Duodenal mucosa (tissue), 2 donors: ENCODE measurements at regions not wholly inside any gene's neighbourhood (a gene's known extent, or its start where the extent isn't known, plus 50 kb on each side); places are given as distances from the start of the nearest gene placed in this dataset.
A peak's percentile ranks its signal among the peaks of the same experiment; 100 is the strongest.
"Not testable (repeated sequence)": the region's sequence is repeated elsewhere in the genome, so short reads cannot be mapped to it uniquely, and the experiment has no call there.

ENCODE experiments used
- H3K27ac ChIP-seq: one replicate; pipeline ENCODE4 v1.7.0; 2013; ENCODE audit warnings: low read depth, low read length
- H3K27me3 ChIP-seq, 2 donors: one replicate each; pipeline ENCODE4 v1.7.0; 2013; ENCODE audit warnings: low read length in 2 of 2, control low read depth in 1 of 2; ENCODE audit not compliant: insufficient read depth in 2 of 2, control insufficient read depth in 1 of 2
- H3K36me3 ChIP-seq, 2 donors: one replicate each; pipeline ENCODE4 v1.7.0; 2013; ENCODE audit warnings: low read length in 2 of 2, control low read depth in 1 of 2; ENCODE audit not compliant: insufficient read depth in 2 of 2, control insufficient read depth in 1 of 2
- H3K4me1 ChIP-seq, 2 donors: one replicate each; pipeline ENCODE4 v1.7.0; 2013; ENCODE audit warnings: low read length in 2 of 2, control low read depth in 1 of 2; ENCODE audit not compliant: insufficient read depth in 2 of 2, control insufficient read depth in 1 of 2
- H3K4me3 ChIP-seq, 2 donors: one replicate each; pipeline ENCODE4 v1.7.0; 2013; ENCODE audit warnings: low read length in 2 of 2, low read depth in 1 of 2
- H3K9ac ChIP-seq, 2 donors: one replicate each; pipeline ENCODE4 v1.7.0; 2013; ENCODE audit warnings: low read length in 2 of 2, low read depth in 1 of 2
- H3K9me3 ChIP-seq, 2 donors: one replicate each; pipeline ENCODE4 v1.7.0; 2013; ENCODE audit warnings: low read length in 2 of 2, control low read depth in 1 of 2; ENCODE audit not compliant: control insufficient read depth in 1 of 2

GRCh38 chr15:25092661-25093060 is 137.9 kb downstream of the SNRPN start:
- no peak overlapping the region for H3K27ac ChIP-seq
- H3K9ac ChIP-seq, result no peak overlapping the region
- peaks cover 42 to 72% of the 10 kb centered on the region in 2 donors for H3K36me3 ChIP-seq
- H3K9me3 ChIP-seq, result peaks cover 84 to 92% of the 10 kb centered on the region in 2 donors
- H3K4me1 ChIP-seq, result no peaks in the 10 kb centered on the region
- no peak overlapping the region for H3K4me3 ChIP-seq
- H3K27me3 ChIP-seq, result no peaks in the 10 kb centered on the region

DNA sequence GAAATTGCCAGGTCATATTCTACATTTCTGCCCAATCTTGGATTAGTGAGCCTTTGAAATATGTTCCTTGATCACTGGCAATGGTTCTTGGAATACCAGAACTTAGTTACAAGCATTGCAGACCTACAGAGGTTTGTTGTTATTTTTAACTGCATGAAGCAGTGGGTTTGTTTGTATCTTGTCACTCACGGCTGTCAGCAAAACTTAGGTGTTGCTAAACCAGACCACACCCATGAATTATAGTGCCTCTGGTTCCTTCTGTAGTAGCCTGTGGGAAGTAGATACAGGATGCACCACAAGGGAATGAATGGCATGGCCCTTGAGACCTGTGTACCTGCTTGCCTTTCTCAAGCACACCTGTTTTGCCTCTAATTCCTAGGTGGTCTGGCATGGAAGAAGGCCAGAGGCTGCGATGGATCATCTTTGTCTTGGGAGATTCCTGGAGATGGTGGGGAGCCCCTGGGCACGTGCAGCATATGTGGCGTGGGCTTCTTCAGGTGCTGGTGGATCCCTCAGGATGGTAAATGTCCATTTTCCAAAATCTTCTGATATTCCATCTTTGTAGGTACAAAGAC is 138.8 kb downstream of the SNRPN start:
- H3K9ac ChIP-seq, result no peak overlapping the region
- peaks cover 78 to 87% of the 10 kb centered on the region in 2 donors for H3K9me3 ChIP-seq
- peak overlapping the region in 1 of 2 donors; percentile 28 for H3K4me3 ChIP-seq
- H3K27ac ChIP-seq, result no peak overlapping the region
- H3K36me3 ChIP-seq, result peaks cover 36 to 70% of the 10 kb centered on the region in 2 donors
- H3K27me3 ChIP-seq, result no peaks in the 10 kb centered on the region
- no peaks in the 10 kb centered on the region for H3K4me1 ChIP-seq

- no peak overlapping the region for H3K9ac ChIP-seq
- no peaks in the 10 kb centered on the region for H3K4me1 ChIP-seq
- H3K4me3 ChIP-seq, result no peak overlapping the region
- peaks cover 37 to 74% of the 10 kb centered on the region in 2 donors for H3K36me3 ChIP-seq
- no peaks in the 10 kb centered on the region for H3K27me3 ChIP-seq
- no peak overlapping the region for H3K27ac ChIP-seq
- peaks cover 73 to 85% of the 10 kb centered on the region in 2 donors for H3K9me3 ChIP-seq
These were observed 139.3 kb downstream of the SNRPN start for GRCh38 chr15:25094066-25094465.

- Histone ChIP-seq H3K27me3 (no peaks in the 10 kb centered on the region), H3K9ac (no peak overlapping the region), H3K4me1 (no peaks in the 10 kb centered on the region), H3K36me3 (peaks cover 41 to 74% of the 10 kb centered on the region in 2 donors), H3K27ac (no peak overlapping the region), H3K9me3 (peaks cover 73 to 84% of the 10 kb centered on the region in 2 donors), H3K4me3 (no peak overlapping the region)
These were observed 139.7 kb downstream of the SNRPN start for GRCh38 chr15:25094519-25094918.

DNA sequence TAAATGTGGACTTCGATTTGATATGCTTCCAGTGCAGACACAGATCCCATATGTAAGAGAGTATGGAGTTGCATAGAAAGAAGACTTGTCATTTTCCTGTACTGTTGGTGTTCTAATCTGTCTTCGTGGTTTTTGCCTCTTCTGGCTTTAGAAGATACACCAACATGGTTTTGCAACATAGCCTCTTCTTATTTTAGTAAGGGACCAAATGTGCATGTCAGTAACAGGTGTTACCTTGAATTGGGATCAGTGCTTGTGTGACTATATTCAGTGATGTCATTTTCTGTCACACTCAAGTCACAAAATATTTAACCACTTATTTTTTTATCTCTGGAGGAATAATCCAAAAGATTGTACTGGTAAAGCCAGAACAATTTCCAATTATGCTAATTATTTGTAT is 140.4 kb downstream of the SNRPN start:
- H3K9me3 ChIP-seq, result peaks cover 68 to 77% of the 10 kb centered on the region in 2 donors
- H3K4me3 ChIP-seq, result no peak overlapping the region
- no peaks in the 10 kb centered on the region for H3K4me1 ChIP-seq
- no peak overlapping the region for H3K27ac ChIP-seq
- no peak overlapping the region for H3K9ac ChIP-seq
- H3K27me3 ChIP-seq, result no peaks in the 10 kb centered on the region
- peaks cover 37 to 69% of the 10 kb centered on the region in 2 donors for H3K36me3 ChIP-seq

GRCh38 chr15:25099966-25100365 is 145.2 kb downstream of the SNRPN start:
- not testable (repeated sequence) for H3K27me3 ChIP-seq, H3K4me3 ChIP-seq, H3K4me1 ChIP-seq, H3K27ac ChIP-seq, H3K9ac ChIP-seq
- peaks cover 10 to 43% of the 10 kb centered on the region in 2 donors for H3K36me3 ChIP-seq
- H3K9me3 ChIP-seq, result peaks cover 32 to 52% of the 10 kb centered on the region in 2 donors

DNA sequence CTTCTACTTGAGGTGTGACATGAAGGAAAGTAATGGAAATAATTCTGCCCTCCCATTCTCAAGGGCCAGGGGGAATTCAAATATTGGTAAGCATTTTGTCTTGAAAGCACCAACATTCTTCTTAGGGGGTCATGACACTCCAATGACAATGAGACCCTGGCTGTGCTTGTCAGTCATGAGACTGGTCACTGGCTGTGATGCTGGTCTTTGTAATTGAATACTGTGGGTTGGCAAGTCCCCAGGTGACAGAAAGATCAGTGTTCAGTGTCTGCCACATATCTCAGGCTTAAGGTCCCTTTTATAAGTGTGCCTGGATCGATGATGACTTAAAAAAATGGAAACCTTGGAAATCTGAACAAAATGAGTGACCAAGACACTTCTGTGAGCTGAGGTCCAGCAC is 151.4 kb downstream of the SNRPN start:
- no peak overlapping the region for H3K9ac ChIP-seq
- no peaks in the 10 kb centered on the region for H3K27me3 ChIP-seq
- H3K36me3 ChIP-seq, result peaks cover 35 to 56% of the 10 kb centered on the region in 2 donors
- H3K4me3 ChIP-seq, result no peak overlapping the region
- peaks cover 44 to 50% of the 10 kb centered on the region in 2 donors for H3K9me3 ChIP-seq
- H3K27ac ChIP-seq, result no peak overlapping the region
- H3K4me1 ChIP-seq, result no peaks in the 10 kb centered on the region

GRCh38 chr15:25133804-25134203 is 179.0 kb downstream of the SNRPN start:
- Histone ChIP-seq H3K27me3 (no peaks in the 10 kb centered on the region), H3K27ac (no peak overlapping the region), H3K4me1 (no peaks in the 10 kb centered on the region), H3K36me3 (peaks cover 0 to 4% of the 10 kb centered on the region in 2 donors), H3K9me3 (peaks cover 33 to 47% of the 10 kb centered on the region in 2 donors), H3K9ac (no peak overlapping the region), H3K4me3 (no peak overlapping the region)

DNA sequence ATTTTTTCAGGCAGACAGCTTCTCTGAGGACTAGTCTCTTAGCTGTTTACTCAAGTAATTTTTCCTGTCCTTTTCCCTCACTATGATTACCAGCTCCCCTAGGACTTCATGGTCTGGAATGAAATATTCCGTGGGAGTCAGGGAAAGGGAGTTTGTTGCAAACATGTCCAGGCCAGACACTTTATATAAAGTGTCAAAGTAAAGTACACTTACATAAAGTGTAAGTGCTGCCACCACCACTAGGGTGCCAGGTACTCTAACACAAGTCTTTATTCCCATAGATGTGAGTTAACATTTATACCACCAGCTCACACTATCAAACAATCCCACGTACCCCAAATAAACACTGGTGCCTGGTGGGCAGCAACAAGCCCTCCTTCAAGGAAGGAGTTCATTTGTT is 179.8 kb downstream of the SNRPN start:
- peaks cover 29 to 44% of the 10 kb centered on the region in 2 donors for H3K9me3 ChIP-seq
- no peak overlapping the region for H3K27ac ChIP-seq
- H3K36me3 ChIP-seq, result no peaks in the 10 kb centered on the region
- no peak overlapping the region for H3K4me3 ChIP-seq
- no peak overlapping the region for H3K9ac ChIP-seq
- H3K27me3 ChIP-seq, result no peaks in the 10 kb centered on the region
- no peaks in the 10 kb centered on the region for H3K4me1 ChIP-seq

- peaks cover 32 to 51% of the 10 kb centered on the region in 2 donors for H3K9me3 ChIP-seq
- H3K4me3 ChIP-seq, result no peak overlapping the region
- H3K4me1 ChIP-seq, result no peaks in the 10 kb centered on the region
- no peaks in the 10 kb centered on the region for H3K36me3 ChIP-seq
- no peaks in the 10 kb centered on the region for H3K27me3 ChIP-seq
- no peak overlapping the region for H3K9ac ChIP-seq
- no peak overlapping the region for H3K27ac ChIP-seq
These were observed 181.3 kb downstream of the SNRPN start for GRCh38 chr15:25136119-25136518.
